ENCODE measurements at regions not wholly inside any gene's neighbourhood (a gene's known extent, or its start where the extent isn't known, plus 50 kb on each side); places are given as distances from the start of the nearest gene placed in this dataset.
"Not testable (repeated sequence)": the region's sequence is repeated elsewhere in the genome, so short reads cannot be mapped to it uniquely, and the experiment has no call there.

DNA sequence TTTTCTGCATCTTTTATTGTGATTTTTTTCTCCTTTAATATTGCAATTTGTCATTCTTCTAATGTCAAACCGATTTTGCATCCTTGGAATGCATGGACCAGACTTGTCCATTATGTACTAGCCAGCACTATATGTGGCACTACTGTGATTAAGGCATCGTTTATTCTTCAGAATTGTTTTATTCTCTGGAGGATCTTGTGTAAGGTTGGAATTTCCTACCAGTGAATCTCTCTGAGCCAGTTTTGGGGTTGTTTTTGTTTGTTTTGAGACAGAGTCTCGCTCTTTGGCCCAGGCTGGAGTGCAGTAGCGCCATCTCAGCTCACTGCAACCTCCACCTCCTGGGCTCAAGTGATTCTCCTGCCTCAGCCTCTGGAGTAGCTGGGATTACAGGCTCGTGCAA, 58.5 kb downstream of the IGLL5 start:
- DNase-seq = no peak

DNA sequence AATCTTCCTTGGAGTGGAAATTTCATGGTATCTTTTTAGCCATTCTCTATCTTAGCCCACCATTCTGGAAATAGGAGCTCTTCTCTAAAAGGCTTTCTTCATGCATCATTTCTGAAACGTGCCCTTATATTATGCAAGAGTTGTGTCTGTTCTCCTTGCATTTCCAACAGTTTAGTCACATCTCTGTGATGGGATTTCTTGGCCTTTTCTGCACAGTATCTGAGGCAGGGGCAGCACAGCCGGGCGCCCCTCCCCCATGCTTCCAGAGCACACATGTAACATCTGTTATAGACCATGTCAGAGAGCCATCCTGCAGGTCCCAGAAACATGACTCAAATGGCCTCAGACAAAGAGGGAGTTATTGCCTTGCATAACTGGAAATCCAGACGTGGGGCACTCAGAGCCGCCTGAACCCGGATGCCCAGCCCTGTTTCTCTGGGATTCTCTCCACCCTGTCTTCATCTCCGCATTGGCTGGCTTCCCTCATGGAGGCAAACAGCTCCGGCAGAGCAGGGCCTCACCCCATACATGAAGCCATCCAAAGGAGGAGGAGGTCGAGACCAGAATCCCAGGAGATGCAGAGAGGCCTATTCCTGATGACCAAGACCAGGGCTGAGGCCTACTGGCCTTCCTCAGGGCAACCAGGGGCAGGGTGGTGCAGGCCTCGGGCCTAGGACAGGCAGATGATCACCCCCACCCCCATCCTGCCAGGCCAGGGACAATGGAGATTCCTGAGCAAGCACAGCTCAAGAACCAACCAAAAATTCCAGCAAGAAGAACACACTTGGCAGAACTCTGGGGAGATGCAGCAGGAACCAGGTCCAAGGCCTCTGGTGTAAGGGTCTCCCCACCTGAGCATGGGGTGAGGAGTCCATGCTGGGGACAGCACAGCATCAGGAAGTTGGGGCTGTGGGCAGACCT, 61.3 kb downstream of the IGLL5 start:
- DNase-seq = no peak

DNA sequence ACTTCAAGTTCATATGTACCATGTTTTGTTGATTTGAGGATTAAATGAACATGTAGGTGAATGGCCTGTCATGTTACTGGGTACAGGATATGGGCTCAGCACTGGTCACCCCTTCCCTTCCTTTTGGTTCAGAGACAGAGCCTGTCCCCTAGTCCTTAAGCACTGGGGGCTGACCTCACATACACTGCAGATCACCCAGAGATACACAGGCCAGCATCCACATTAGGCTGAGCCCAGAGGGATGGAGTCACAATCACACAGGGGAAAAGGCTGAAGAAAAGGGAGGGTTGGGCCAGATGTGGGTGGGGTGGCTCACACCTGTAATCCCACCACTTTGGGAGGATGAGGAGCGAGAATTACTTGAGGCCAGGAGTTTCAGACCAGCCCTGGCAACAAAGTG, 62.3 kb downstream of the IGLL5 start:
- DNase-seq = no peak

DNA sequence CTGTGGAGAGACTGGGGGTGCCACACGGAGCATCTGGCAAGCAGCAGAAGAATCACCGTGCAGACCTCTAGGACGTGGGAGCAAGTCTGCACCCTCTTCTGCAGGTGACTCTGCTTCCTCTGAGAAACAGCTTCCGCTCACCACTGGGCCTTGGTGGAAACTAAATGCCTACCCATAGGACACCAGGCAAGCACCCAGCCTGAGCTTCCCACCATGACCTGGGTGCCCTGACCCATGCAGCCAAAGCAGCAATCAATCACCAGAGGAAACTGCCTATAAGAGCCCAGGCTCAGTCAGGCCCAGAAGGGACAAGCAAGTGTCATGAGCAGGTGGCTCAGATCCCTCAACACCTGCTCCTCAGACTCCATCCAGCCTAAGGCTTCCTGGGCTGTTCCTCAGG, 63.4 kb downstream of the IGLL5 start:
- DNase-seq = no peak

DNA sequence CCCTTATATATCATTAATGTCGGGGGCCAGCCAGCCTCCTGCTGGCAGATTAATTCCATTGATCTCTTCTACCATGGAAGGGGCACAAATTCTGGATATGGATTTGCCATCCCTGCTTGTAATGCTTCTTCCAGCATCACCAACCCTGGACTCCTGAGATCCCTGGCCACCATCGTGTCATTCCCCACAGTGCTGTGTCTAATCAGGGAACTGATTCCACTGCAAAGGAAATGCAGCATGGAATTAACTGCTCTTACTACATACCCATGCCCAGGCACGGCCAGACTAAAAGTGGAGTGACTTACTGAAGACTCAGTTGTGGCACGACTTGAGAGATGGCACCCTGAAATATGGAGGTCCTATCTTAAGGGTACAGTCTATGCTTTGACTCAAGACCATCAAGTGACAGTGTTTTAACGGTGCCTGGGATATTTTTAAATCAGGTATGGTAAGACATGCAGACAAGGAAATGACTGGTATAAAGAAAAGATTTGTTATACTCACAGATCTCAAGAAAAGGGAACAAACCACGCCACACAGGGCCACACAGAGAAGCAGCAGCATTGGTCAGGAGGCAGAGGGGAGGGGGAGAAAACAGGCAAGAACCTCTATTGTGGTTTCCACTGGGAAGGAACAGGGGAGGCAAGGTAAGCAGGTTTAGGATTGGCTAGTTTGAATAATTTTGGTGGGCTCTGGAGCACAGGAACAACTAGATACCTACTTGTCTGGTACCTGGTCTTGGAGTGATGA, 65.1 kb downstream of the IGLL5 start:
- DNase-seq = no peak

DNA sequence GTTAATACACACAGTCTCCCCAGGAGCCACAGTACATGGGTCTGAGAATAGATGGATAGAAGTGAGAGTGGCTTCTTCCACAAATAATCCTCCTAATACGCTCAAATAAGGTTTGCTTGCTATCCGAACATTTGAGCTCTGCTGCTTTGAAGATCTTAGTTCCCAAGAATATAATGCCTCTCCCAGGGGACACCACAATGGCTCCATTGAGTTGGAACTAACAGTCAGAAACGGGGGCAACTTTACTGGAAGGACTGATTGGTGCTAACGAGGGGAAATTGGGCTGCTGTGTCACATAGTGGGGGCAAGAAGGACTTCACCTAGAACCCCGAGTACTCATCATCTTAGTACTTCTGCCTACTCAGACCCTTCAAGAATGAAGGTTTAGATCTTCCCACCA, 66.2 kb downstream of the IGLL5 start:
- DNase-seq = no peak

DNA sequence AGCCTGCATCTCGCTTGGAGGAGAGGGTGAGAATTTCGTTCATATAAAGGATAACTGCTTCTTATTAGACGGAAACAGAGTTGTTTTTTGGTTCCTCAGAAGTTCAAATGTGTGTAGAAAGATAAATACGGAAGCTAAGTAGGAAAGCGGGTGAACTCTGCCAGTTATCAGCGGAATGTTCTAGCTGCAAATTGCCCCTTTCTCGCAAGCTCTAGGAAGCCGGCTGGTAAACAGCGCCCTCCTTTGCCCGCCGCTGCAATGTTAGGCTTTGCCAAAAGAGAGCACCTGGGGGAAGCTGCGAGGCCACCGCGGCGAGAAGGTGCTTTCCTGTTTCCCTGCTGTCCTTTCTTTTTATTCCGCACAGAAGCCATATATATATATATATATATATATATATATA, 67.0 kb downstream of the IGLL5 start:
- DNase-seq = no peak

DNA sequence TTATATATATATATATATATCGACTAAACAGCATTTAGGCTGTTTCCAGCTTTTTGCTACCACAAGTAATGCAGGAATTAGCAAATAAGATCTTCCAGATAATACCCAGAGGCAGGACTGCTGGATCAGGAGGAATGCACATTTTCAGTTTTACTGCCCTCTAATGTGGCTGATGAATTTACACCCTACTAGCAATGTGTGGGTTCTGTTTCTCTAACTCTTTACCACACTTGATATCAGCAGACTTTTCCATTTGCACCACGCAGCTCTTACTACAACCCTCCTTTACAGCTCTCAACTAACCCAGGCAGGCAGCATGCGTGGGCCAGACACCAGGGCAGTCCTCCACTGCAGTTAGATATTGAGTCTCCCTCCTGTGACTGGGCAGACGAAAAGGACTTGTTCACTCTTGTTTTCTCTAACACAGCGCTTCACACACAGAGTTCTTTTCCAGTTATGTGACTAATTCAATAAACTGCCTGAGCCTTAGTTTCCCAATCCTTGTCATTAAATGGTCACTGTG, 67.7 kb downstream of the IGLL5 start:
- no peak for DNase-seq

DNA sequence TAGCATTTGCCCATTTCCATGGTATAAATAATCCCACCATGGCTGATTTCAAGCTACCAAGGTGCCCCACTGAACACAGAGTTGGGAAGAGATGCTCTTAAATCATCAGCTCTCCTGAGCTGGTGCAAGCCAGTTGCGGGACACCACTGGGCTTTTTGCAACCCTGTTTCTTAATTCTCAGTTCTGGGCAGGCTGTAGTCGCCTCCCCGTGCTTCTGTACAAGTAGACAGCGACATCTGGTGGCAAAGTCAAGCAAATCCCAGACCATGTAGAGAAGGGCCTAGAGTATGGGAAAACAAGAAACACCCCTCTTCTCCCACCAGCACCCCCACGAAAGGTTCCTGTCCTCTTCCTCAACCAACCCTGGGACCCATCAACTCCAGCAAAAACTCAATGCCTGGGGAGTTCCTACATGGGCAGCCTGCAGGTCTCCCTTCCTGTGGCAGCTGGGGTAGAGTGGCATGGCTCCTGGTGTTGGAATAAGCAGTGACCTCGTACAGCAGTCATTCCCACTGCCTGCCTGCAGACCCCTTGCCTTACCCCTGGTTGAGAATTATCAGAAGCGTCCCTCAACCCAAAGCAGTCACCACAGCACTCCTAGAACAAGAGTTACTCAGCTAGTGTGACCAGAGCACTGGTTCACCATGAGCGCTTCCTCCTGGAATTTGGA, 68.4 kb downstream of the IGLL5 start:
- no peak for DNase-seq

DNA sequence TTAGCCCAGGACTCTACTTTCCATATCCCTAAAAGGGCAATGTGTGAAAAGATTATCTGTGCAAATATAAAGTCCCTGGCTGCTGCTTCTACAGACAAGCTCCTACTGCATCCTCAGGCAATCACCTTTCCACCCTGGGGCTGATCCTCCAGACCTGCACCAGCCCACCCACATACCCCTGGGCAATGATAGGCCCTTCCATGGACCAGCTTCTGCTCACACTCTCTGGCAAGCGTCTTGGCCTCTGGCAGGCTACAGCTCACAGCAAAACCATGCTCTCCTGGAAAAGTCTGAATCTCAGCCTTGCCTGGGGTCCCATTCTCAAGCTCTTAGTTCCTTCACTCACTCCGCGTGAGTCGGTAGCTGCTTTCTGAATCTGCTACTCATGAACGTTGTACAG, 69.5 kb downstream of the IGLL5 start:
- no peak for DNase-seq

DNA sequence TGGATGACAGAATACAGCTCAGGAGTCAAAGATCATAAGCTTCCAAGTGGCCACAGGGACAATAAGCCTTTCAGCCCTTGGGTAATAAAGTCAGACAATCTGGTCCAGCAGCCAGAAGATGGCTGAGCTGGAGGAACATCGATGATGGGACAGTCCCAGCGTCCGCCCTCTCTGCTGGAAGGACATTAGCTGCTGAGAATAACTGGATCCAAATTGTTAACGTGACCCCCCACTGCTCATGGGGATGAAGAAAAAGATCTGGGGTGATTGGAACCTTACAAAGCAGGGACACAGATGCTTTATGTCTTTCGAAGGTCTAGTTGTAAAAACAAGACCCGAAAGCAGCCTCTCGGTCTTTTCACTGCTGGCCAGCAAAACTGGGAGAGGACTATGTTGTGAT, 71.0 kb downstream of the IGLL5 start:
- no peak for DNase-seq

DNA sequence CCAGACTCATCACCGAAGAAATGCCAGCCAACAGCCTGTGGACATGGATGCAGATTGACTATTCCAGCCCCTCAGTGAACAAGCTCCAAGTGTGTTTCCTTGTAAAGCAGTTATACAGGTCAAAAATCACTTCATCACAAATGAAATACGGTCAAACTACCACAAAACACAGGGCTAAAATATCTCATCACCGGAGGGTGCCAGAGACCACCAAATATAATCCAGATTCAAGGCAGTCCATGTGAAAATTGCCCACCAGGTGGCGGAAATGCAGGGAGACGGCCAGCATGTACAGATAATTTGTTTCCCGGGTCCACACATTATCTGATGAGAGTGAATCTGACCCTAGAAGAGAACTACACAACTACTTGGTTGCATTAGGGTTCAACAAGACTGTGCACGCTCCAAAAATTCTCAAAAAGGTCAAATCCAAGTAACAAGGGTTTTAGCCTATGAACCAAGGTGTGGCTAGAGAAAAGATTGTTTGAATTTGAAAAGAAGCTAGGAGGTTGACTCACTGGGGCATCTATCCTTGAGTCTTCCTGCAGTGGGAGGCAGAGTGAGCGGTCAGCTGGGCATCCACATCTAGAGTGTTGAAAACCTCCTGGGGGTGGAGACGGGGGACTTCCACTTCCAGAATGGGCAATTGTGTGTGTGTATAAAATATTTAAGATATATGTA, 71.7 kb downstream of the IGLL5 start:
- DNase-seq = peak; percentile 29

DNA sequence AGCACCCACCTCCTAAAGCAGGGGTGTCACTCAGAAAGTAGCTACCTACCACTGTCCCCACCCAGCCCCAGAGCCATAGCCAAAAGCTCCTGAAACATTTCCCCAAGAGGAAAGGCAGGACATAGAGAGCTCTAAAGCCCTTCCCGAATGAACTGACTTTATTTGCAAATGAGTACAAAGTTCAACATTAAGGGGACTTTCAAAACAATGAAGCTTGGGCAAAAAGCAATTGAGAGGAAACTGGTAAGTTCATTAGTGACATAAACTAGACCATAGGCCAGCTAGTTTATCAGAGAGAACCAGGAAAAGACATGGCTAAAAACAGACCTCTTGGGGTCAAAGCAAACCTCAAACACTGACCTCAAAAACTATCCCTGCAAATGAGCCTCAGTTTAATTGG, 72.7 kb downstream of the IGLL5 start:
- DNase-seq = no peak

DNA sequence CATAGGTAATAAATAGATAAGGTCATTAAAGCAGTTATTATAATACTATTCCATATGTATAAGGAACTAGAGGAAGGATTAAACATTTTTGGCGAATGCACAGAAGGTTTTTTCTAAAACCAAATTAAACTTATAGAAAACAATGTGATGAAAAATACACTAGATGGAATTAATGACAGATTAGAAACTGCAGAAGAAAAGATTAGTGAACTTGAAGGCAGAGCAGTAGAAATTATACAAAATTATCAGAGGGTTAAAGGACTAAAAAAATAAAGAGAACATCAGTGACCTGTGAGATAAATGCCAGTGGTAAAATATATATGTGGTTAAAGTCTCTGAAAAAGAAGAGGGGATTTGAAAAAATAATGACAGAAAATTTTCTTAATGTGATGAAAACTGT, 74.0 kb downstream of the IGLL5 start:
- DNase-seq = no peak

DNA sequence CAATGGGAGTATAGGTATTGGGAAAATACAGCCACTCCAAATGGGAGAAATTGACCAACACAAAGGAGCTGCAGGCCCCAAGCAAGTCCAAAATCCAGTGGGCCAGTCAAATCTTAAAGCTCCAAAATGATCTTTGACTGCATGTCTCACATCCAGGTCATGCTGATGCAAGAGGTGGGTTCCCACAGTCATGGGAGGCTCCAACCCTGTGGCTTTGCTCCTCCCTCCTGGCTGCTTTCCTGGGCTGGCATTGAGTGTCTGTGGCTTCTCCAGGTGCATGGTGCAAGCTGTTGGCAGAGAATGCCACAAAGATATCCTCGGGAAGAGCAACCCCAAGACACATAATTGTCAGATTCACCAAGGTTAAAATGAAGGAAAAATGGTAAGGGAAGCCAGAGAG, 80.8 kb downstream of the IGLL5 start:
- DNase-seq = no peak

DNA sequence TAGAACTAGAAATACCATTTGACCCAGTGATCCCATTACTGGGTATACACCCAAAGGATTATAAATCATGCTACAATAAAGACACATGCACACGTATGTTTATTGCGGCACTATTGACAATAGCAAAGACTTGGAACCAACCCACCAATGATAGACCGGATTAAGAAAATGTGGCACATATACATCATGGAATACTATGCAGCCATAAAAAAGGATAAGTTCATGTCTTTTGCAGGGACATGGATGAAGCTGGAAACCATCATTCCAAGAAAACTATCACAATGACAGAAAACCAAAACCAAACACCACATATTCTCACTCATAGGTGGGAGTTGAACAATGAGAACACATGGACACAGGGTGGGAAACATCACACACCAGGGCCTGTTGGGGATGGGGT, 85.0 kb downstream of the IGLL5 start:
- DNase-seq = not testable (repeated sequence)

DNA sequence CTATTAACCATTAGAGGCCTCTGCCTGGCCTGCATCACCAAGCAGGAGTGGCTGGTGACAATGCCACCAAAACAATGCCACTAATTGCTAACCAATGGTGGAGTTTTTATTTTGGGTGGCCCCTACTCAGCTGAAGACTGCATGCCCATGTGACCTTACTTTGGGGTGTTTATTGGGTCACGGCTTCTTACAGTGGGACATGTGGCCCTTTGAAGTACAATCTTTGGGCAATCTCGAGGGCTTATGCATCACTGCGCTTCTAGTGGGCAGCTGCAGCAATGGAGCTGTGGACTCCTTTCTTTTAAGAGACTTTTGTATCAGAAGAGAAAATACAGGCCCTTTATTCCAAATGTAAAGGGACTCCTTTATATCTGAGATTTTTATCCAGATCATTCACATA, 85.7 kb downstream of the IGLL5 start:
- DNase-seq = no peak

DNA sequence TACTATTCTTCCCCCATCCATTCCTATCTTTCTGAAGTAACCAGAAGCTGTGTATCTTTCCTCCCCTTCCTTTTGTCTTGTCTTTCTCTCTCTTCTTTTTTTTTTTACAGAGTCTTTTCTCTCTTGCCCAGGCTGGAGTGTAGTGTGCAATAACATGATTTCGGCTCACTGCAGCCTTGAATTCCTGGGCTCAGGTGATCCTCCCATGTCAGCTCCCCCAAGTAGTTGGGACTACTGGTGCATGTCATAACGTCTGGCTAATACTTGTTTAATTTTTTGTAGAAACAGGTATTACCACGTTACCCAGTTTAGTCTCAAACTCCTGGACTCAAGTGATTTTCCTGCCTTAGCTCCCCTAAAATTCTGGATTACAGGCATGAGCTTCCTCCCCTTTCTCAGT, 86.5 kb downstream of the IGLL5 start:
- DNase-seq = no peak

DNA sequence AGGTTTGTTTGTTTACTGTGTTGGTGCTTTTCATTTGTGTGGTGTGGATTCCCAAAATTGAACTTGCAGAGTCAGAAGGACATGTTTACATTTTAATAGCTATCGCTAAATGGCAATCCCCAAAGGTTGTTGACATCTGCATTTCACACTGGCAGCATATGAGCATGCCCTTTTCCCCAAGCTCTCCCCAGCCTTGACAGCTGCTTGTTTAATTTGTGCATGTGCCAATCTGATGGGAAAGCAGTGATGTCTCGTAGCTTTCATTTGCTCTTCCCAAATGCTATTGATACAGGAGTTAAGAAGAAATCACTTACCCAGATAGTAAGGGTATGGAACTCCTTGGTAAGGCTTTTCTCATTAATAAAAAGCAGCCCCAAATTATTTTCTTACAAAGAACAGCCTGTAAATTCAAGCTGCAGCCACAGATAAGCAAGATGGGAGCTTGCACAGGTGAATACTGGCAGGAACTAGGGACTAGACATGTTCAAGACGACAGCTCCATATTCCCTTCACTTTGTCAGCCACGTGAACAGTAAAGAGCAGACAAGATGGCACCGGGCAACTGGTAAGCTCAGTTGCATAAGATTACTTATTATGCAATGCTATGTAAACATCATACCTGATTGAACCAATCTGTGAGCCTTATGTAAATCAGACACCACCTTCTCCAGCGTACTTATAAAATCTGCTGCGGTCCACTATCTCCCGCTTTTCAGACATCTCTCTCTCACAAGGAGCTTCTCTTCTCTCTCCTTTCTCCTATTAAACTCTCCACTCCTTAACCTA, 87.4 kb downstream of the IGLL5 start:
- DNase-seq = no peak

DNA sequence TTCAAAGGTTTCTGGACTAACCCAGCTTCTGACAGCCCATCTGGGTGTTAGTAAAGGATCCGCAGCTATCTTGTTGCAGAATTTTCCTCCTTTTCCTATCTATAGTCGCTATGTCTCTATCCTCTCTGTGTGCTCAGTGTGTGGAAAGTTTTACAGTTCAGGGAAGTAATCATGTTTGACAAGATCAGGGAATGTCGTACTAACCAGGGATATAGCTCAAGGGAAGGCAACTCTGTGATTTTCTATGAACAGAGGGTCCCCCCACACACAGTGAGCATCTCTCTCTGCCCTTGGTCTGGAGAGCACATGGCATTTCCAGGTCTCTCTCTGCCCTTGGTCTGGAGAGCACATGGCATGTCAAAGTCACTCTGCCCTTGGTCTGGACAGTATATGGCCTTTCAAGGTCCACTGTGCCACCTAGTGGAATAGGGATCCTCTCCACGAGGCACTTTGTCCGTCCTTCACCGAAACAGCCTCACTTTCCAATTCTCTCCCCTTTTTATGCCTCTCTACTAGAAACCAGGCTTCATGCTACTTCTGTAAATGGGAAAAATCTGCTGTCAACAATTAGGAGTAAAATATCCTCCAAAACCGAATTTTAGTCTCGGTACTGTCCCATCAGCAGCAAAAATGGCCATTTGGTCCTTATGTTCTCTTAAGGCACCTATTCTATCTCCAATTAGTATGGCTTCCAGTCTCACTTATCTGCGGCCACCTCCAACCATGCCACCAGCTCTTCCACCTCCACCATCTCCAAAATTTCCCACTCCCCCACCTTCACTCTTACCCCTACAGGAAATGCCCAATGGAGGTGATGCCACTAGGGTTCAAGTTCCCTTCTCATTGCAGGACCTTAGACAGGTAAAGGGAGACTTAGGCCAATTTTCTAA, 88.7 kb downstream of the IGLL5 start:
- no peak for DNase-seq

Data from NCI-H510A (cell line).